ENCODE measurements at regions not wholly inside any gene's neighbourhood (a gene's known extent, or its start where the extent isn't known, plus 50 kb on each side); places are given as distances from the start of the nearest gene placed in this dataset.

GRCh38 chr2:120419955-120420354, 74.0 kb downstream of the INHBB start:
- Histone ChIP-seq H3K4me3 (ENCODE audit: low read length) (no peak overlapping the region), H3K4me1 (ENCODE audit: low read length) (no peaks in the 10 kb centered on the region), H3K27ac (ENCODE audit: low read length) (no peak overlapping the region), H2AFZ (ENCODE audit: low read length) (no peak overlapping the region), H3K36me3 (replicated peaks; ENCODE audit: insufficient read depth, low read length) (no peaks in the 10 kb centered on the region), H3K9me2 (replicated peaks; ENCODE audit: insufficient read depth, low read length) (no peaks in the 10 kb centered on the region), H4K20me1 (ENCODE audit: insufficient read depth, low read length) (no peaks in the 10 kb centered on the region), H3F3A (ENCODE audit: insufficient read depth, low read length) (no peaks in the 10 kb centered on the region), H3K27me3 (replicated peaks; ENCODE audit: insufficient read depth, low read length) (peaks cover 19% of the 10 kb centered on the region; the same call in 1 of the 2 replicates), H3K79me2 (ENCODE audit: low read length) (no peaks in the 10 kb centered on the region), H3K4me2 (ENCODE audit: low read depth, low read length) (no peak overlapping the region), H3K9me3 (replicated peaks; ENCODE audit: insufficient read depth, low read length) (no peaks in the 10 kb centered on the region), H3K9ac (ENCODE audit: low read length) (no peak overlapping the region)
- TF ChIP-seq EZH2 (optimal IDR thresholded peaks at IDR 0.05; ENCODE audit: low read depth, low read length): no peak
- no peak for TF ChIP-seq CTCF (IDR thresholded peaks at IDR 0.05; ENCODE audit: low read length)
- no peak for TF ChIP-seq EZH2phosphoT487 (IDR thresholded peaks at IDR 0.05; ENCODE audit: low read length)
- no peak for DNase-seq

- no peak for DNase-seq
These were observed 75.3 kb downstream of the INHBB start for GRCh38 chr2:120421126-120421829.

GRCh38 chr2:120421830-120422175, 75.9 kb downstream of the INHBB start:
- DNase-seq: no peak
- no peak for TF ChIP-seq CTCF (IDR thresholded peaks at IDR 0.05; ENCODE audit: low read length)
- no peak for TF ChIP-seq EZH2phosphoT487 (IDR thresholded peaks at IDR 0.05; ENCODE audit: low read length)
- TF ChIP-seq EZH2 (optimal IDR thresholded peaks at IDR 0.05; ENCODE audit: low read depth, low read length): no peak
- Histone ChIP-seq H3K27me3 (replicated peaks; ENCODE audit: insufficient read depth, low read length) (peaks cover 21% of the 10 kb centered on the region; the same call in 1 of the 2 replicates), H3F3A (ENCODE audit: insufficient read depth, low read length) (no peaks in the 10 kb centered on the region), H3K27ac (ENCODE audit: low read length) (no peak overlapping the region), H3K9me2 (replicated peaks; ENCODE audit: insufficient read depth, low read length) (no peaks in the 10 kb centered on the region), H3K36me3 (replicated peaks; ENCODE audit: insufficient read depth, low read length) (no peaks in the 10 kb centered on the region), H3K79me2 (ENCODE audit: low read length) (no peaks in the 10 kb centered on the region), H3K4me2 (ENCODE audit: low read depth, low read length) (no peak overlapping the region), H3K9me3 (replicated peaks; ENCODE audit: insufficient read depth, low read length) (no peaks in the 10 kb centered on the region), H4K20me1 (ENCODE audit: insufficient read depth, low read length) (no peaks in the 10 kb centered on the region), H3K4me1 (ENCODE audit: low read length) (no peaks in the 10 kb centered on the region), H3K4me3 (ENCODE audit: low read length) (no peak overlapping the region), H3K9ac (ENCODE audit: low read length) (no peak overlapping the region), H2AFZ (ENCODE audit: low read length) (no peak overlapping the region)

More at GRCh38 chr2:120421126-120421829, 75.3 kb downstream of the INHBB start:
- no peak overlapping the region for H3K27ac ChIP-seq (ENCODE audit: low read length)
- H3K9ac ChIP-seq (ENCODE audit: low read length): no peak overlapping the region
- H3K9me2 ChIP-seq (replicated peaks; ENCODE audit: insufficient read depth, low read length): no peaks in the 10 kb centered on the region
- H3K4me1 ChIP-seq (ENCODE audit: low read length): no peaks in the 10 kb centered on the region
- no peaks in the 10 kb centered on the region for H3K79me2 ChIP-seq (ENCODE audit: low read length)
- no peaks in the 10 kb centered on the region for H4K20me1 ChIP-seq (ENCODE audit: insufficient read depth, low read length)
- H3K36me3 ChIP-seq (replicated peaks; ENCODE audit: insufficient read depth, low read length): no peaks in the 10 kb centered on the region
- no peak overlapping the region for H3K4me3 ChIP-seq (ENCODE audit: low read length)
- TF ChIP-seq CTCF (IDR thresholded peaks at IDR 0.05; ENCODE audit: low read length) (no peak), EZH2 (optimal IDR thresholded peaks at IDR 0.05; ENCODE audit: low read depth, low read length) (no peak), EZH2phosphoT487 (IDR thresholded peaks at IDR 0.05; ENCODE audit: low read length) (no peak)
- H2AFZ ChIP-seq (ENCODE audit: low read length): no peak overlapping the region
- H3K4me2 ChIP-seq (ENCODE audit: low read depth, low read length): no peak overlapping the region
- peaks cover 19% of the 10 kb centered on the region; the same call in 1 of the 2 replicates for H3K27me3 ChIP-seq (replicated peaks; ENCODE audit: insufficient read depth, low read length)
- no peaks in the 10 kb centered on the region for H3F3A ChIP-seq (ENCODE audit: insufficient read depth, low read length)
- no peaks in the 10 kb centered on the region for H3K9me3 ChIP-seq (replicated peaks; ENCODE audit: insufficient read depth, low read length)

Data from MM.1S (cell line).